IMR-90 (cell line): ENCODE measurements at regions not wholly inside any gene's neighbourhood (a gene's known extent, or its start where the extent isn't known, plus 50 kb on each side); places are given as distances from the start of the nearest gene placed in this dataset.
A peak's percentile ranks its signal among the peaks of the same experiment; 100 is the strongest.

Source experiments
- ATAC-seq: fragments of 200-7000 bp; cut with Tn5 transposase; 2 replicates; pipeline ENCODE4 v1.9.1; 2020; ENCODE audit warnings: low read depth, mild to moderate bottlenecking, moderate library complexity
- BruUV-seq: library from RNA; stranded (reverse); fragments of 400-500 nt; replicated peaks from 2 replicates; lab custom pipeline; 2021; lab: Mats Ljungman, UMichigan
- CTCF ChIA-PET: fragments of 300-600 bp; formaldehyde crosslinking; extraction: SDS; loops from one replicate; lab custom pipeline; 2021; ENCODE audit warnings: antibody characterized with exemption; lab: Yijun Ruan, JAX
- POLR2A ChIA-PET: fragments of 300-600 bp; sonication (Branson Sonifier 250); formaldehyde crosslinking; loops from one replicate; lab custom pipeline; 2022; ENCODE audit warnings: antibody characterized with exemption; ENCODE audit not compliant: unreplicated experiment; lab: Charles Lee
- DNase-seq: peaks from one replicate; pipeline ENCODE4 v3.0.0; 2013
- H2AFZ ChIP-seq: replicated peaks from 2 replicates; pipeline ENCODE3; 2013; ENCODE audit warnings: low read length, mild to moderate bottlenecking; ENCODE audit not compliant: poor library complexity
- H2AK5ac ChIP-seq: 2 replicates; pipeline ENCODE4 v1.6.1; 2013; ENCODE audit warnings: low read depth, low read length, inconsistent platforms
- H2AK9ac ChIP-seq: replicated peaks from 2 replicates; pipeline ENCODE3; 2013; ENCODE audit warnings: mild to moderate bottlenecking, low read depth, low read length, moderate library complexity; ENCODE audit not compliant: poor library complexity
- H2BK120ac ChIP-seq: 2 replicates; pipeline ENCODE4 v1.6.1; 2013; ENCODE audit warnings: low read depth, low read length, inconsistent platforms
- H2BK15ac ChIP-seq: 3 replicates; pipeline ENCODE4 v1.6.1; 2013; ENCODE audit warnings: low read depth, low read length, inconsistent platforms
- H2BK20ac ChIP-seq: 2 replicates; pipeline ENCODE4 v1.6.1; 2013; ENCODE audit warnings: low read depth, mild to moderate bottlenecking, inconsistent platforms, low read length, moderate library complexity
- H2BK5ac ChIP-seq: 2 replicates; pipeline ENCODE4 v1.6.1; 2013; ENCODE audit warnings: mild to moderate bottlenecking, low read depth, low read length, inconsistent platforms; ENCODE audit not compliant: poor library complexity, severe bottlenecking
- H3K14ac ChIP-seq: replicated peaks from 2 replicates; pipeline ENCODE4 v1.6.1; 2013; ENCODE audit warnings: low read depth, low read length, inconsistent platforms
- H3K18ac ChIP-seq: 2 replicates; pipeline ENCODE4 v1.6.1; 2013; ENCODE audit warnings: low read depth, low read length, control low read depth
- H3K23ac ChIP-seq: 2 replicates; pipeline ENCODE4 v1.6.1; 2013; ENCODE audit warnings: low read depth, low read length, inconsistent platforms
- H3K27ac ChIP-seq: 2 replicates; pipeline ENCODE4 v1.5.1; 2013; ENCODE audit warnings: mild to moderate bottlenecking, control low read depth, low read length; ENCODE audit not compliant: insufficient read depth
- H3K27me3 ChIP-seq: 2 replicates; pipeline ENCODE4 v1.6.1; 2013; ENCODE audit warnings: low read length; ENCODE audit not compliant: control insufficient read depth, insufficient read depth
- H3K36me3 ChIP-seq: 2 replicates; pipeline ENCODE4 v1.6.1; 2013; ENCODE audit warnings: low read length, mixed read lengths; ENCODE audit not compliant: control insufficient read depth, insufficient read depth
- H3K4ac ChIP-seq: 2 replicates; pipeline ENCODE4 v1.6.1; 2013; ENCODE audit warnings: low read depth, low read length, inconsistent platforms
- H3K4me1 ChIP-seq: 2 replicates; pipeline ENCODE4 v1.6.1; 2013; ENCODE audit warnings: low read length, mixed read lengths; ENCODE audit not compliant: control insufficient read depth, insufficient read depth
- H3K4me2 ChIP-seq: 2 replicates; pipeline ENCODE4 v1.6.1; 2013; ENCODE audit warnings: low read depth, mild to moderate bottlenecking, control low read depth, low read length, moderate library complexity
- H3K4me3 ChIP-seq: 2 replicates; pipeline ENCODE4 v1.5.1; 2013; ENCODE audit warnings: low read depth, mild to moderate bottlenecking, control low read depth, low read length, moderate library complexity; ENCODE audit not compliant: insufficient read depth
- H3K56ac ChIP-seq: 2 replicates; pipeline ENCODE4 v1.6.1; 2013; ENCODE audit warnings: low read length, inconsistent platforms; ENCODE audit not compliant: insufficient read depth; ENCODE audit errors: extremely low read depth
- H3K79me1 ChIP-seq, 2 experiments: 2 replicates each; pipeline ENCODE4 v1.6.1; 2013; ENCODE audit warnings: low read length in 2 of 2, inconsistent platforms in 1 of 2, low read depth in 1 of 2
- H3K9ac ChIP-seq: 2 replicates; pipeline ENCODE4 v1.6.1; 2013; ENCODE audit warnings: low read depth, low read length, control low read depth
- H3K9me1 ChIP-seq: 2 replicates; pipeline ENCODE4 v1.6.1; 2013; ENCODE audit warnings: low read length, inconsistent platforms; ENCODE audit not compliant: insufficient read depth
- H3K9me3 ChIP-seq: 2 replicates; pipeline ENCODE4 v1.6.1; 2013; ENCODE audit warnings: low read length; ENCODE audit not compliant: control insufficient read depth, insufficient read depth
- H4K20me1 ChIP-seq: 2 replicates; pipeline ENCODE4 v1.6.1; 2013; ENCODE audit warnings: low read length, inconsistent platforms; ENCODE audit not compliant: insufficient read depth
- H4K5ac ChIP-seq: 2 replicates; pipeline ENCODE4 v1.6.1; 2013; ENCODE audit warnings: mild to moderate bottlenecking, low read depth, low read length, control low read depth
- H4K8ac ChIP-seq, 2 experiments: 2 replicates each; pipeline ENCODE4 v1.6.1; 2013; ENCODE audit warnings: low read depth in 2 of 2, low read length in 2 of 2, control low read depth in 1 of 2, inconsistent platforms in 1 of 2
- H4K91ac ChIP-seq: 2 replicates; pipeline ENCODE4 v1.6.1; 2013; ENCODE audit warnings: low read depth, low read length, inconsistent platforms; ENCODE audit not compliant: insufficient read depth
- MXI1 ChIP-seq: IDR thresholded peaks from 2 replicates; pipeline ENCODE4 v1.6.1; 2012; ENCODE audit warnings: low read depth, mild to moderate bottlenecking, low read length, moderate library complexity, borderline replicate concordance
- RCOR1 ChIP-seq: IDR thresholded peaks from 2 replicates; pipeline ENCODE4 v1.6.1; 2012; ENCODE audit warnings: mild to moderate bottlenecking, low read length, improper control_type of control experiment; ENCODE audit not compliant: insufficient replicate concordance
- WGBS, 2 experiments: methylation state at CpG; one replicate each; pipeline versions ENCODE4 v1.1.5 to v1.1.7; 2013; ENCODE audit warnings: missing lambda C conversion rate in 2 of 2; ENCODE audit not compliant: insufficient read length in 1 of 2; ENCODE audit errors: extremely low coverage in 2 of 2; 5-methylcytosine and 5-hydroxymethylcytosine counted together
- dilution Hi-C: fragments of 300-500 bp; cut with HindIII; formaldehyde crosslinking; loops from one replicate; pipeline ENCODE4 v1.14.3; 2018; ENCODE audit warnings: low sequenced_read_pairs; ENCODE audit not compliant: unreplicated experiment
- in situ Hi-C: fragments of 300-500 bp; cut with MboI; formaldehyde crosslinking; loops from 3 replicates; pipeline ENCODE4 v1.14.3; 2019; ENCODE audit warnings: low sequenced_read_pairs, inconsistent platforms, mixed read lengths
- intact Hi-C: fragments of 100-400 bp; cut with micrococcal nuclease; formaldehyde crosslinking; loops from 2 replicates; pipeline ENCODE4 v1.10.0; 2022

DNA sequence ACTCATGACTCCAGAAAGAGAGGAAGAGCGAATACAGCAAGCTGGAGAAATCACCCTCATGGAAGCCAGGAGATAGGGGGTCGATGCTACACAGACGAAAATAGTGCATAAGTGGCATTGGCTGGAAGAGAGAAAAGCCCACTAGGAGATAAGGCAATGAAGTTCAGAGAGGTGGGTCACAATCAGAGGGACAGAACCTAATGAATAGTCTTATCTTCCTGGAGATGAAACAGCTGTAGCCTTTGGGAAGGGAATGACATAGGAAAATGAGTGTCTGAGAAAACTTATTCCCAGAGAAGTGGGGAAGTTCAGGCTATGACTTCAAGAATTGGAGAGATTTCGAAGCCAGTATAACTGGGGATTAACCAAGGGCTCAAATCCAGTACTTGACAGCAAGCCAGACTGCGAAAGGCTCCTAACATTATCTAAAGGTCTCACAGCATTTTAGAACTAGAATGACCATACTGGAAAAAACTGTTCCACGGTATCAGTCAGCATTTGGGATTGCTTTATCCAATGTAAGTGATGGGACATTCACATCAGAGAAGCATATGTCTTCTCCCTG, 211.1 kb downstream of the ZNF365 start:
- peak overlapping the region; percentile 90; the same call in 1 of the 2 replicates for H4K5ac ChIP-seq

More for the DNA sequence above, 211.1 kb downstream of the ZNF365 start:
- Histone ChIP-seq H2BK20ac (peak overlapping the region; percentile 82), H2BK15ac (peak overlapping the region; percentile 79; the same call in 2 of the 3 replicates), H2AK9ac (no peak overlapping the region), H3K36me3 (no peaks in the 10 kb centered on the region), H3K14ac (peak overlapping the region; percentile 89), H3K9me1 (peaks cover 17% of the 10 kb centered on the region), H3K56ac (no peak overlapping the region; the same call in 1 of the 2 replicates), H2AFZ (no peak overlapping the region), H2AK5ac (peak overlapping the region; percentile 47; the same call in 1 of the 2 replicates), H3K9me3 (no peaks in the 10 kb centered on the region), H2BK5ac (peak overlapping the region; percentile 92), H3K79me1 (no peaks in the 10 kb centered on the region), H3K23ac (peak overlapping the region; percentile 88), H3K4me2 (peak overlapping the region; percentile 38; the same call in 1 of the 2 replicates), H3K18ac (peak overlapping the region; percentile 97; the same call in 1 of the 2 replicates), H3K27ac (0 out of 2 replicates have a peak overlapping the region, but pooled peaks have one; percentile 22), H3K4me3 (no peak overlapping the region), H2BK120ac (peak overlapping the region; percentile 91), H4K8ac (peak overlapping the region; percentile 71 to 82; a peak in 3 of 4 replicates), H3K4ac (peak overlapping the region; percentile 80), H3K27me3 (no peaks in the 10 kb centered on the region), H3K9ac (no peak overlapping the region), H3K4me1 (peaks cover 30% of the 10 kb centered on the region), H4K20me1 (no peaks in the 10 kb centered on the region), H4K91ac (peak overlapping the region; percentile 77)
- ChIA-PET POLR2A (no interaction called here), CTCF (interaction anchor here (1.5 kb wide), 1 partner anchor 8 kb away, joined by 3 read pairs; no protein-coding TSS in a partner anchor)
- 100% methylated on average over 1 of the region's 6 CpGs; no CpG with 5 or more reads in 1 of the 2 experiments for WGBS, 2 experiments
- BruUV-seq = no TSS peak
- TF ChIP-seq MXI1 = no peak
- no peak for TF ChIP-seq RCOR1
- intact Hi-C loops = loop anchor here (2.0 kb wide), 1 partner anchor 148 kb away; no protein-coding TSS in a partner anchor
- dilution Hi-C loops = no loop called here
- in situ Hi-C loops = loop anchor here (25.0 kb wide), 1 partner anchor 548 kb away; no protein-coding TSS in a partner anchor
- ATAC-seq (no peak), DNase-seq (peak; percentile 3)
